ENCODE measurements at regions not wholly inside any gene's neighbourhood (a gene's known extent, or its start where the extent isn't known, plus 50 kb on each side); places are given as distances from the start of the nearest gene placed in this dataset.

GRCh38 chr6:22651731-22652130 is 82.4 kb downstream of the HDGFL1 start:
- H2AFZ ChIP-seq (ENCODE audit: low read depth, low read length) = no peak overlapping the region
- H3K27me3 ChIP-seq (ENCODE audit: control insufficient read depth in 1 of 2, insufficient read depth in 1 of 2, low read length in 2 of 2) = no peaks in the 10 kb centered on the region
- 100% methylated on average over 2 of the region's 3 CpGs for WGBS

GRCh38 chr6:22653980-22654610 is 84.7 kb downstream of the HDGFL1 start:
- WGBS = 91% methylated on average over 7 of the region's 7 CpGs
- H3K14ac ChIP-seq (ENCODE audit: low read length in 2 of 2) = no peak overlapping the region

More at GRCh38 chr6:22651731-22652130, 82.4 kb downstream of the HDGFL1 start:
- H3K18ac ChIP-seq (ENCODE audit: low read depth in 1 of 2, low read length in 2 of 2) = no peak overlapping the region
- no peaks in the 10 kb centered on the region for H3K36me3 ChIP-seq (ENCODE audit: control insufficient read depth in 1 of 2, insufficient read depth in 2 of 2, low read depth in 1 of 2, low read length in 2 of 2)
- no peak for DNase-seq
- H3K4me3 ChIP-seq (ENCODE audit: insufficient read depth in 1 of 2, low read depth in 1 of 2, low read length in 2 of 2) = no peak overlapping the region
- no peak overlapping the region for H4K8ac ChIP-seq (ENCODE audit: low read length)
- H2BK15ac ChIP-seq (ENCODE audit: low read depth, poor library complexity, severe bottlenecking) = no peak overlapping the region
- H2BK12ac ChIP-seq (ENCODE audit: low read length in 2 of 2) = no peak overlapping the region
- no peak overlapping the region for H4K91ac ChIP-seq (ENCODE audit: low read length)
- H3K4me2 ChIP-seq (ENCODE audit: low read length, poor library complexity, severe bottlenecking) = no peak overlapping the region
- no peak overlapping the region for H3K9ac ChIP-seq (ENCODE audit: low read length)
- no peak overlapping the region for H3K14ac ChIP-seq (ENCODE audit: low read length in 2 of 2)
- no peak overlapping the region for H2BK5ac ChIP-seq (ENCODE audit: low read depth, low read length, poor library complexity, severe bottlenecking)
- H3K4ac ChIP-seq (ENCODE audit: low read depth in 1 of 2, low read length in 2 of 2) = no peak overlapping the region
- no peaks in the 10 kb centered on the region for H3K79me1 ChIP-seq (replicated peaks; ENCODE audit: low read length, poor library complexity, severe bottlenecking)
- H3K27ac ChIP-seq (ENCODE audit: low read length, poor library complexity, severe bottlenecking) = no peak overlapping the region
- no peak overlapping the region for H3K23ac ChIP-seq (ENCODE audit: low read length in 2 of 2)
- no peak overlapping the region for H2BK120ac ChIP-seq (ENCODE audit: low read depth, low read length)
- H2AK5ac ChIP-seq (ENCODE audit: low read length, severe bottlenecking) = no peak overlapping the region
- no peaks in the 10 kb centered on the region for H3K4me1 ChIP-seq (ENCODE audit: control insufficient read depth, insufficient read depth, low read depth, low read length)
- no peaks in the 10 kb centered on the region for H3K9me3 ChIP-seq (ENCODE audit: control insufficient read depth, low read length)

GRCh38 chr6:22656706-22657351 is 87.5 kb downstream of the HDGFL1 start:
- WGBS = no CpG with 5 or more reads among the region's 3 CpGs
- no peaks in the 10 kb centered on the region for H3K4me1 ChIP-seq (ENCODE audit: control insufficient read depth, insufficient read depth, low read depth, low read length)

More at GRCh38 chr6:22653980-22654610, 84.7 kb downstream of the HDGFL1 start:
- Histone ChIP-seq H2AK5ac (ENCODE audit: low read length, severe bottlenecking) (no peak overlapping the region), H3K4me3 (ENCODE audit: insufficient read depth in 1 of 2, low read depth in 1 of 2, low read length in 2 of 2) (no peak overlapping the region), H3K18ac (ENCODE audit: low read depth in 1 of 2, low read length in 2 of 2) (no peak overlapping the region), H3K4me2 (ENCODE audit: low read length, poor library complexity, severe bottlenecking) (no peak overlapping the region), H4K8ac (ENCODE audit: low read length) (no peak overlapping the region), H3K27ac (ENCODE audit: low read length, poor library complexity, severe bottlenecking) (no peak overlapping the region), H2BK15ac (ENCODE audit: low read depth, poor library complexity, severe bottlenecking) (no peak overlapping the region), H2BK5ac (ENCODE audit: low read depth, low read length, poor library complexity, severe bottlenecking) (no peak overlapping the region), H3K9me3 (ENCODE audit: control insufficient read depth, low read length) (no peaks in the 10 kb centered on the region), H3K23ac (ENCODE audit: low read length in 2 of 2) (no peak overlapping the region), H2BK120ac (ENCODE audit: low read depth, low read length) (no peak overlapping the region), H2AFZ (ENCODE audit: low read depth, low read length) (no peak overlapping the region), H3K4ac (ENCODE audit: low read depth in 1 of 2, low read length in 2 of 2) (no peak overlapping the region), H3K79me1 (replicated peaks; ENCODE audit: low read length, poor library complexity, severe bottlenecking) (no peaks in the 10 kb centered on the region), H2BK12ac (ENCODE audit: low read length in 2 of 2) (no peak overlapping the region), H3K36me3 (ENCODE audit: control insufficient read depth in 1 of 2, insufficient read depth in 2 of 2, low read depth in 1 of 2, low read length in 2 of 2) (no peaks in the 10 kb centered on the region), H4K91ac (ENCODE audit: low read length) (no peak overlapping the region), H3K4me1 (ENCODE audit: control insufficient read depth, insufficient read depth, low read depth, low read length) (no peaks in the 10 kb centered on the region), H3K27me3 (ENCODE audit: control insufficient read depth in 1 of 2, insufficient read depth in 1 of 2, low read length in 2 of 2) (no peaks in the 10 kb centered on the region), H3K9ac (ENCODE audit: low read length) (no peak overlapping the region)
- no peak for DNase-seq

GRCh38 chr6:22657352-22657980 is 88.1 kb downstream of the HDGFL1 start:
- no peak overlapping the region for H2BK15ac ChIP-seq (ENCODE audit: low read depth, poor library complexity, severe bottlenecking)
- no peak overlapping the region for H3K14ac ChIP-seq (ENCODE audit: low read length in 2 of 2)
- H3K79me1 ChIP-seq (replicated peaks; ENCODE audit: low read length, poor library complexity, severe bottlenecking) = no peaks in the 10 kb centered on the region
- peak overlapping the region in 1 of 2 experiments; percentile 13 for H3K4ac ChIP-seq (ENCODE audit: low read depth in 1 of 2, low read length in 2 of 2)
- H4K91ac ChIP-seq (ENCODE audit: low read length) = no peak overlapping the region
- H4K8ac ChIP-seq (ENCODE audit: low read length) = no peak overlapping the region
- H3K4me3 ChIP-seq (ENCODE audit: insufficient read depth in 1 of 2, low read depth in 1 of 2, low read length in 2 of 2) = no peak overlapping the region
- H3K4me1 ChIP-seq (ENCODE audit: control insufficient read depth, insufficient read depth, low read depth, low read length) = no peaks in the 10 kb centered on the region
- H2AK5ac ChIP-seq (ENCODE audit: low read length, severe bottlenecking) = no peak overlapping the region
- no peak overlapping the region for H2BK12ac ChIP-seq (ENCODE audit: low read length in 2 of 2)
- H3K9ac ChIP-seq (ENCODE audit: low read length) = no peak overlapping the region
- H2BK5ac ChIP-seq (ENCODE audit: low read depth, low read length, poor library complexity, severe bottlenecking) = no peak overlapping the region
- no peak overlapping the region for H3K27ac ChIP-seq (ENCODE audit: low read length, poor library complexity, severe bottlenecking)
- H2BK120ac ChIP-seq (ENCODE audit: low read depth, low read length) = no peak overlapping the region
- no peak overlapping the region for H3K23ac ChIP-seq (ENCODE audit: low read length in 2 of 2)
- H3K36me3 ChIP-seq (ENCODE audit: control insufficient read depth in 1 of 2, insufficient read depth in 2 of 2, low read depth in 1 of 2, low read length in 2 of 2) = no peaks in the 10 kb centered on the region
- WGBS = 69% methylated on average over 1 of the region's 1 CpG
- H2AFZ ChIP-seq (ENCODE audit: low read depth, low read length) = no peak overlapping the region
- H3K9me3 ChIP-seq (ENCODE audit: control insufficient read depth, low read length) = no peaks in the 10 kb centered on the region
- DNase-seq = no peak
- no peaks in the 10 kb centered on the region for H3K27me3 ChIP-seq (ENCODE audit: control insufficient read depth in 1 of 2, insufficient read depth in 1 of 2, low read length in 2 of 2)
- H3K18ac ChIP-seq (ENCODE audit: low read depth in 1 of 2, low read length in 2 of 2) = no peak overlapping the region
- H3K4me2 ChIP-seq (ENCODE audit: low read length, poor library complexity, severe bottlenecking) = no peak overlapping the region

More at GRCh38 chr6:22656706-22657351, 87.5 kb downstream of the HDGFL1 start:
- Histone ChIP-seq H2BK15ac (ENCODE audit: low read depth, poor library complexity, severe bottlenecking) (no peak overlapping the region), H3K23ac (ENCODE audit: low read length in 2 of 2) (no peak overlapping the region), H3K4ac (ENCODE audit: low read depth in 1 of 2, low read length in 2 of 2) (no peak overlapping the region), H4K8ac (ENCODE audit: low read length) (no peak overlapping the region), H2AFZ (ENCODE audit: low read depth, low read length) (no peak overlapping the region), H2AK5ac (ENCODE audit: low read length, severe bottlenecking) (no peak overlapping the region), H3K27ac (ENCODE audit: low read length, poor library complexity, severe bottlenecking) (no peak overlapping the region), H2BK12ac (ENCODE audit: low read length in 2 of 2) (no peak overlapping the region), H2BK120ac (ENCODE audit: low read depth, low read length) (no peak overlapping the region), H3K4me2 (ENCODE audit: low read length, poor library complexity, severe bottlenecking) (no peak overlapping the region), H3K27me3 (ENCODE audit: control insufficient read depth in 1 of 2, insufficient read depth in 1 of 2, low read length in 2 of 2) (no peaks in the 10 kb centered on the region), H4K91ac (ENCODE audit: low read length) (no peak overlapping the region), H3K9ac (ENCODE audit: low read length) (no peak overlapping the region), H2BK5ac (ENCODE audit: low read depth, low read length, poor library complexity, severe bottlenecking) (no peak overlapping the region), H3K18ac (ENCODE audit: low read depth in 1 of 2, low read length in 2 of 2) (no peak overlapping the region), H3K4me3 (ENCODE audit: insufficient read depth in 1 of 2, low read depth in 1 of 2, low read length in 2 of 2) (no peak overlapping the region), H3K14ac (ENCODE audit: low read length in 2 of 2) (no peak overlapping the region), H3K9me3 (ENCODE audit: control insufficient read depth, low read length) (no peaks in the 10 kb centered on the region), H3K36me3 (ENCODE audit: control insufficient read depth in 1 of 2, insufficient read depth in 2 of 2, low read depth in 1 of 2, low read length in 2 of 2) (no peaks in the 10 kb centered on the region), H3K79me1 (replicated peaks; ENCODE audit: low read length, poor library complexity, severe bottlenecking) (no peaks in the 10 kb centered on the region)
- no peak for DNase-seq
